NT2/D1 (cell line): ENCODE measurements at regions not wholly inside any gene's neighbourhood (a gene's known extent, or its start where the extent isn't known, plus 50 kb on each side); places are given as distances from the start of the nearest gene placed in this dataset.

Experiments
- DNase-seq: peaks from one replicate; pipeline ENCODE4 v3.0.0-alpha.2; 2011; ENCODE audit warnings: low read depth, low spot score
- H3K27me3 ChIP-seq: 2 replicates; pipeline ENCODE4 v1.6.0; 2011; ENCODE audit warnings: mild to moderate bottlenecking; ENCODE audit not compliant: insufficient read length, insufficient read depth
- H3K36me3 ChIP-seq: 2 replicates; pipeline ENCODE4 v1.6.1; 2011; ENCODE audit warnings: mild to moderate bottlenecking, low read length, mixed read lengths; ENCODE audit not compliant: insufficient read depth, insufficient read length
- H3K4me1 ChIP-seq: 2 replicates; pipeline ENCODE4 v1.5.1; 2011; ENCODE audit not compliant: insufficient read depth, insufficient read length
- H3K4me3 ChIP-seq: 2 replicates; pipeline ENCODE4 v1.5.1; 2011; ENCODE audit warnings: low read depth; ENCODE audit not compliant: insufficient read length
- H3K9ac ChIP-seq: 2 replicates; pipeline ENCODE4 v1.6.0; 2011; ENCODE audit warnings: low read depth; ENCODE audit not compliant: insufficient read length
- H3K9me3 ChIP-seq: 2 replicates; pipeline ENCODE4 v1.5.1; 2011; ENCODE audit warnings: mild to moderate bottlenecking, low read length; ENCODE audit not compliant: insufficient read depth
- SUZ12 ChIP-seq: IDR thresholded peaks from 2 replicates; pipeline ENCODE4 v1.6.1; 2011; ENCODE audit not compliant: insufficient read length, insufficient read depth; ENCODE audit errors: extremely low read depth
- YY1 ChIP-seq: IDR thresholded peaks from 2 replicates; pipeline ENCODE4 v1.6.1; 2011; ENCODE audit not compliant: insufficient read length, insufficient read depth
- ZNF274 ChIP-seq: IDR thresholded peaks from 2 replicates; pipeline ENCODE4 v1.6.1; 2011; ENCODE audit warnings: mild to moderate bottlenecking, low read depth, low read length

GRCh38 chr15:79190093-79190492 lies 92.4 kb upstream of the ANKRD34C start:
- Histone ChIP-seq H3K27me3 (no peaks in the 10 kb centered on the region), H3K9me3 (no peaks in the 10 kb centered on the region), H3K36me3 (no peaks in the 10 kb centered on the region), H3K4me1 (peaks cover 2% of the 10 kb centered on the region), H3K9ac (no peak overlapping the region), H3K4me3 (no peak overlapping the region)
- no peak for TF ChIP-seq ZNF274
- no peak for TF ChIP-seq YY1
- TF ChIP-seq SUZ12 = no peak
- DNase-seq = no peak

- Histone ChIP-seq H3K36me3 (no peaks in the 10 kb centered on the region), H3K9ac (no peak overlapping the region), H3K9me3 (no peaks in the 10 kb centered on the region), H3K4me3 (no peak overlapping the region), H3K27me3 (no peaks in the 10 kb centered on the region), H3K4me1 (peaks cover 4% of the 10 kb centered on the region)
- no peak for DNase-seq
- TF ChIP-seq YY1 = no peak
- no peak for TF ChIP-seq SUZ12
- no peak for TF ChIP-seq ZNF274
These were observed 95.9 kb upstream of the ANKRD34C start for GRCh38 chr15:79186616-79187015.

- Histone ChIP-seq H3K4me3 (no peak overlapping the region), H3K9me3 (no peaks in the 10 kb centered on the region), H3K4me1 (peaks cover 7% of the 10 kb centered on the region), H3K27me3 (no peaks in the 10 kb centered on the region), H3K9ac (no peak overlapping the region), H3K36me3 (no peaks in the 10 kb centered on the region)
- no peak for DNase-seq
- TF ChIP-seq ZNF274 (no peak), YY1 (no peak), SUZ12 (no peak)
These were observed 94.6 kb upstream of the RASGRF1 start for GRCh38 chr15:79185199-79185598.

- no peaks in the 10 kb centered on the region for H3K27me3 ChIP-seq
- H3K36me3 ChIP-seq = no peaks in the 10 kb centered on the region
- H3K9me3 ChIP-seq = no peaks in the 10 kb centered on the region
- TF ChIP-seq ZNF274 = no peak
- TF ChIP-seq SUZ12 = no peak
- TF ChIP-seq YY1 = no peak
- H3K9ac ChIP-seq = no peak overlapping the region
- H3K4me1 ChIP-seq = peaks cover 7% of the 10 kb centered on the region
- H3K4me3 ChIP-seq = no peak overlapping the region
- peak; percentile 73 for DNase-seq
These were observed 93.9 kb upstream of the RASGRF1 start for GRCh38 chr15:79184465-79184892.

GRCh38 chr15:79180318-79180717 lies 89.7 kb upstream of the RASGRF1 start:
- Histone ChIP-seq H3K36me3 (no peaks in the 10 kb centered on the region), H3K27me3 (peaks cover 4% of the 10 kb centered on the region), H3K9me3 (no peaks in the 10 kb centered on the region), H3K4me1 (peaks cover 14% of the 10 kb centered on the region), H3K4me3 (no peak overlapping the region), H3K9ac (no peak overlapping the region)
- DNase-seq = no peak
- TF ChIP-seq ZNF274 (no peak), SUZ12 (no peak), YY1 (no peak)

- Histone ChIP-seq H3K9me3 (no peaks in the 10 kb centered on the region), H3K4me3 (no peak overlapping the region), H3K4me1 (peaks cover 14% of the 10 kb centered on the region), H3K9ac (no peak overlapping the region), H3K27me3 (peaks cover 4% of the 10 kb centered on the region), H3K36me3 (no peaks in the 10 kb centered on the region)
- no peak for DNase-seq
- no peak for TF ChIP-seq SUZ12
- TF ChIP-seq ZNF274 = no peak
- TF ChIP-seq YY1 = no peak
These were observed 89.0 kb upstream of the RASGRF1 start for GRCh38 chr15:79179597-79179996.

GRCh38 chr15:79179108-79179561 lies 88.6 kb upstream of the RASGRF1 start:
- Histone ChIP-seq H3K4me3 (no peak overlapping the region), H3K27me3 (peaks cover 4% of the 10 kb centered on the region), H3K9ac (no peak overlapping the region), H3K4me1 (peaks cover 14% of the 10 kb centered on the region), H3K9me3 (no peaks in the 10 kb centered on the region), H3K36me3 (no peaks in the 10 kb centered on the region)
- peak; percentile 70 for DNase-seq
- TF ChIP-seq ZNF274 (no peak), SUZ12 (no peak), YY1 (no peak)
